AG09309 (cell line): ENCODE measurements at regions not wholly inside any gene's neighbourhood (a gene's known extent, or its start where the extent isn't known, plus 50 kb on each side); places are given as distances from the start of the nearest gene placed in this dataset.
A peak's percentile ranks its signal among the peaks of the same experiment; 100 is the strongest.

Experiments used
- DNase-seq: peaks from one replicate; pipeline ENCODE4 v3.0.0-alpha.2; 2010; ENCODE audit warnings: low read depth
- H3K4me3 ChIP-seq: 2 replicates; pipeline ENCODE4 v1.5.1; 2011; ENCODE audit warnings: mild to moderate bottlenecking, low read depth, low read length, moderate library complexity; ENCODE audit not compliant: control insufficient read depth
- TF ChIP-seq, protein P1 (sequence below): IDR thresholded peaks from 2 replicates; pipeline ENCODE4 v1.5.1; 2011; ENCODE audit warnings: mild to moderate bottlenecking, low read depth, low read length, inconsistent platforms; ENCODE audit not compliant: insufficient read depth, control insufficient read depth; ENCODE audit errors: missing control alignments

GRCh38 chr18:34640276-34640675, 69.8 kb upstream of the DTNA start:
- TF ChIP-seq, protein P1, sequence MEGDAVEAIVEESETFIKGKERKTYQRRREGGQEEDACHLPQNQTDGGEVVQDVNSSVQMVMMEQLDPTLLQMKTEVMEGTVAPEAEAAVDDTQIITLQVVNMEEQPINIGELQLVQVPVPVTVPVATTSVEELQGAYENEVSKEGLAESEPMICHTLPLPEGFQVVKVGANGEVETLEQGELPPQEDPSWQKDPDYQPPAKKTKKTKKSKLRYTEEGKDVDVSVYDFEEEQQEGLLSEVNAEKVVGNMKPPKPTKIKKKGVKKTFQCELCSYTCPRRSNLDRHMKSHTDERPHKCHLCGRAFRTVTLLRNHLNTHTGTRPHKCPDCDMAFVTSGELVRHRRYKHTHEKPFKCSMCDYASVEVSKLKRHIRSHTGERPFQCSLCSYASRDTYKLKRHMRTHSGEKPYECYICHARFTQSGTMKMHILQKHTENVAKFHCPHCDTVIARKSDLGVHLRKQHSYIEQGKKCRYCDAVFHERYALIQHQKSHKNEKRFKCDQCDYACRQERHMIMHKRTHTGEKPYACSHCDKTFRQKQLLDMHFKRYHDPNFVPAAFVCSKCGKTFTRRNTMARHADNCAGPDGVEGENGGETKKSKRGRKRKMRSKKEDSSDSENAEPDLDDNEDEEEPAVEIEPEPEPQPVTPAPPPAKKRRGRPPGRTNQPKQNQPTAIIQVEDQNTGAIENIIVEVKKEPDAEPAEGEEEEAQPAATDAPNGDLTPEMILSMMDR = no peak
- DNase-seq = no peak
- no peak overlapping the region for H3K4me3 ChIP-seq

GRCh38 chr18:34643989-34644388, 66.1 kb upstream of the DTNA start:
- DNase-seq = no peak
- TF ChIP-seq, protein P1 = no peak
- no peak overlapping the region for H3K4me3 ChIP-seq

DNA sequence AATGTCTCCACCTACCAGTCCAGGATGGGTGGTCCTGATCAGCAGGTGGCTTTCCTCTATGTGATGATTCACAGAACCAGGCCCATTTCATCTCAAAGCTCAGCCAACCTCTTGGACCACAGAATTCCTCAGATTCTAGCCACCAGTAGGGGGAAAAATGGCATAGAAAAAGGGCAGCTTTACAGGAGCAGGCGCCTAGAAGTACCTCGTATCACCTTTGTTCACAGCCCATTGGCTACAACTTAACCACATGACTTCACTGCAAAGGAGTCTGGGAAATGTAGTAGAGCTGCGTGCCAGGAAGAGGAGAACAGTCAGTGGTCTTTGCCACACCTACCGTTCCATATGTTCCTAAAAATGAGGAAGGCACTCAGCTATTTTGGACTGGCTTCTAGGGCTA, 62.8 kb upstream of the DTNA start:
- TF ChIP-seq, protein P1 = no peak
- no peak for DNase-seq
- no peak overlapping the region for H3K4me3 ChIP-seq

DNA sequence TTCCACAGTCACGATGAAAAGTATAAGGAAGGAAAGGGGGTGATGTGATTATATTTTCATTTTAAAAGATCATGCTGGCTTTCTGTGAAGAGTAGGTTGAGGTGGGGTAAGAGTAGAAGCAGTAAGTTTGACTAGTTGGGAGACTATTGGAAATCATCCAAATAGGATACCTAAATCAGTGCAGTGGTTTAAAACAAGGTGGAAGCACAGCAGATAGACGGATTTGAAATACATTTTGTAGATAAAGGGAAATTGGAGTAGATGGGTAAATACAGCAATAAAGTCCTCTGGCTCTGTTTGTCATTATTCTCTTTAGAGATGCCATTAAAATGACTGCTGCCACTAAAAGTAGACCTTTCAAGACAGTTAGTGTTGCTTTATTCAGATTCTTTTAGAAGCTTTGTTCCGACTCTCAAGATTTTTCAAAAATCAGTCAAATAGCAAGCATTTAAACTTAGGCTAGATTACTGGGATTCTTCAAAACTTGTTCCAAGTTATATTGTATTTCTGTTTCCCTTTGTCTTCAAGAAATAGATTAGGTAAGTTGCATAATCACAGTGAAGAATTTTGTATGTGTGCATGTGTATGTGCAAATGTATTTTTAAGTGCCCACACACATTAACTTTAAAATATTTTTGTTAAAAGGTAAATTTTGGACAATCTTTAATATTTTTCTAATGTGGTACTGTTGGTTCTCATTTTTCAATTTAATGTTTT, 61.7 kb upstream of the DTNA start:
- TF ChIP-seq, protein P1 = no peak
- no peak for DNase-seq
- H3K4me3 ChIP-seq = no peak overlapping the region

DNA sequence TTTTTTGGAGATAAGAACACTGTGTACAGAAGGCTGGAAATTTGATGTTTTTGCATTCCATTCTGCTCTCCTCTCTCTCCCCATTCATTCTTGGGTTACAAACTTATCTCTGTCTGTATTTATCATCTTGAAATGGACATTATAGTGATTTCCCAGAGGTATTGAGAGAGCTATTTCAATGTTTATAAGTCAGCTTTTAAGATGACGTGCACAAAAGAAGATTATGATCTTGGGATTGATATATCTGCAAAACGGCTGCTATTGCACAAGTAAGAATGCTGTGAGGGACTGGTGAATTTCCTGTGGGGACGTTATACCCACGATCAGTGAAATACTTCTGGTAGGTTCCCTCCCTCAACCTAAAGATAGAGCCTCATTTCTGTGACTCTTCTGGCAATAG, 61.0 kb upstream of the DTNA start:
- no peak overlapping the region for H3K4me3 ChIP-seq
- DNase-seq = no peak
- TF ChIP-seq, protein P1 = no peak

DNA sequence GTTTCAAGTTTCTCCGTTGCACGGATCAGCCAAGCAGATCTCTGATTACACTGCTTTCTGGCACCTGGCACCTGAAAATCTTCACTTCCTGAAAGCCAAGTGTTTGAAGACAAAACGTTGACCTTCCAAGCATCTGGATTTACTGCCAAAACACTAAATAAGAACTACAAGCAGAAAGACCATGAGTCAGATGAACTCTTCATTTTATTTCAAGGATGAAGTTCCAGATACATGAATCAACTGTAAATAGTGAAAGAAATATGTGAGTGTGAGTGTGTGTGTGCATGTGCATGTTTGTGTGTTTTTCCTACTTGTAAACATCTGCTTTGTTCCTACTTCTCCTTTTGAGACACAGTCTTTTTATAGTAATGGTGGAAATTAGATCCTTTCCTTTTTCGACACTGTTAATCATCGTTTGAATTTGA, 60.0 kb upstream of the DTNA start:
- peak; percentile 31 for DNase-seq
- H3K4me3 ChIP-seq = no peak overlapping the region
- TF ChIP-seq, protein P1 = no peak
